ENCODE measurements at regions not wholly inside any gene's neighbourhood (a gene's known extent, or its start where the extent isn't known, plus 50 kb on each side); places are given as distances from the start of the nearest gene placed in this dataset.
A peak's percentile ranks its signal among the peaks of the same experiment; 100 is the strongest.

GRCh38 chr2:2588777-2589176, 257.7 kb upstream of the MYT1L start:
- Mint-ChIP-seq H3K9me3 (no peaks in the 10 kb centered on the region), H3K4me3 (no peak overlapping the region), H3K27ac (no peak overlapping the region), H3K4me1 (peaks cover 25% of the 10 kb centered on the region), H3K36me3 (no peaks in the 10 kb centered on the region), H3K27me3 (ENCODE audit: insufficient read depth, low read depth) (no peaks in the 10 kb centered on the region)
- no peaks in the 10 kb centered on the region for H3K79me2 ChIP-seq (ENCODE audit: low read depth)
- H3F3A ChIP-seq (ENCODE audit: low read depth) = no peaks in the 10 kb centered on the region
- no peak overlapping the region for H2AFZ ChIP-seq (replicated peaks)
- H3K4me1 ChIP-seq = peaks cover 10% of the 10 kb centered on the region
- H4K20me1 ChIP-seq (ENCODE audit: low read depth) = no peaks in the 10 kb centered on the region
- no peak for TF ChIP-seq CTCF (IDR thresholded peaks at IDR 0.05)
- no peak for TF ChIP-seq EZH2 (IDR thresholded peaks at IDR 0.05)
- no peak for TF ChIP-seq EZH2phosphoT487 (IDR thresholded peaks at IDR 0.05)
- no peaks in the 10 kb centered on the region for H3K9me3 ChIP-seq (ENCODE audit: low read depth)
- no peak overlapping the region for H3K4me3 ChIP-seq
- no peak for DNase-seq (ENCODE audit: low spot score)
- H3K9ac ChIP-seq = no peak overlapping the region
- H3K4me2 ChIP-seq = no peak overlapping the region
- no peak overlapping the region for H3K27ac ChIP-seq
- H3K27me3 ChIP-seq = no peaks in the 10 kb centered on the region
- H3K36me3 ChIP-seq = no peaks in the 10 kb centered on the region

GRCh38 chr2:2587354-2587753, 256.3 kb upstream of the MYT1L start:
- no peaks in the 10 kb centered on the region for H4K20me1 ChIP-seq (ENCODE audit: low read depth)
- Mint-ChIP-seq H3K27ac (peak overlapping the region; percentile 86), H3K27me3 (ENCODE audit: insufficient read depth, low read depth) (no peaks in the 10 kb centered on the region), H3K9me3 (no peaks in the 10 kb centered on the region), H3K4me1 (peaks cover 26% of the 10 kb centered on the region), H3K36me3 (no peaks in the 10 kb centered on the region), H3K4me3 (peak overlapping the region; percentile 59)
- peaks cover 10% of the 10 kb centered on the region for H3K4me1 ChIP-seq
- no peak overlapping the region for H2AFZ ChIP-seq (replicated peaks)
- no peaks in the 10 kb centered on the region for H3K9me3 ChIP-seq (ENCODE audit: low read depth)
- H3K79me2 ChIP-seq (ENCODE audit: low read depth) = no peaks in the 10 kb centered on the region
- H3K36me3 ChIP-seq = no peaks in the 10 kb centered on the region
- no peak overlapping the region for H3K4me3 ChIP-seq
- no peak overlapping the region for H3K27ac ChIP-seq
- no peaks in the 10 kb centered on the region for H3K27me3 ChIP-seq
- DNase-seq (ENCODE audit: low spot score) = no peak
- no peak overlapping the region for H3K4me2 ChIP-seq
- no peak for TF ChIP-seq CTCF (IDR thresholded peaks at IDR 0.05)
- TF ChIP-seq EZH2phosphoT487 (IDR thresholded peaks at IDR 0.05) = peak; percentile 44
- H3K9ac ChIP-seq = no peak overlapping the region
- H3F3A ChIP-seq (ENCODE audit: low read depth) = no peaks in the 10 kb centered on the region

GRCh38 chr2:2586931-2587330, 255.9 kb upstream of the MYT1L start:
- Histone ChIP-seq H3K9ac (no peak overlapping the region), H3F3A (ENCODE audit: low read depth) (no peaks in the 10 kb centered on the region), H2AFZ (replicated peaks) (no peak overlapping the region), H3K9me3 (ENCODE audit: low read depth) (no peaks in the 10 kb centered on the region), H3K4me1 (peaks cover 10% of the 10 kb centered on the region), H3K27ac (no peak overlapping the region), H3K4me2 (no peak overlapping the region), H4K20me1 (ENCODE audit: low read depth) (no peaks in the 10 kb centered on the region), H3K36me3 (no peaks in the 10 kb centered on the region), H3K4me3 (no peak overlapping the region), H3K27me3 (no peaks in the 10 kb centered on the region), H3K79me2 (ENCODE audit: low read depth) (no peaks in the 10 kb centered on the region)
- Mint-ChIP-seq H3K36me3 (no peaks in the 10 kb centered on the region), H3K27me3 (ENCODE audit: insufficient read depth, low read depth) (no peaks in the 10 kb centered on the region), H3K27ac (peak overlapping the region; percentile 86), H3K4me3 (no peak overlapping the region), H3K9me3 (no peaks in the 10 kb centered on the region), H3K4me1 (peaks cover 27% of the 10 kb centered on the region)
- no peak for TF ChIP-seq EZH2 (IDR thresholded peaks at IDR 0.05)
- TF ChIP-seq EZH2phosphoT487 (IDR thresholded peaks at IDR 0.05) = no peak
- TF ChIP-seq CTCF (IDR thresholded peaks at IDR 0.05) = no peak
- DNase-seq (ENCODE audit: low spot score) = no peak
